Testis (tissue), 2 donors: ENCODE measurements at regions not wholly inside any gene's neighbourhood (a gene's known extent, or its start where the extent isn't known, plus 50 kb on each side); places are given as distances from the start of the nearest gene placed in this dataset.

Source experiments
- DNase-seq: peaks from one replicate; pipeline ENCODE4 v3.0.0-alpha.2; 2019
- H3K27ac ChIP-seq, 2 donors: fragments of 200-600 bp; sonication (generic); one replicate each; pipeline ENCODE4 v1.5.1; 2019
- H3K27me3 ChIP-seq: fragments of 200-600 bp; sonication (generic); one replicate; pipeline ENCODE4 v1.5.1; 2019
- H3K36me3 ChIP-seq: fragments of 200-600 bp; sonication (generic); one replicate; pipeline ENCODE4 v1.5.1; 2017; ENCODE audit warnings: low read depth; ENCODE audit errors: missing control alignments
- H3K4me1 ChIP-seq: fragments of 200-600 bp; sonication (generic); one replicate; pipeline ENCODE4 v1.5.1; 2019
- H3K4me3 ChIP-seq, 2 donors: fragments of 200-600 bp; sonication (generic); one replicate each; pipeline ENCODE4 v1.5.1; 2017 to 2019
- H3K9me3 ChIP-seq: fragments of 200-600 bp; sonication (generic); one replicate; pipeline ENCODE4 v1.5.1; 2017
- CTCF ChIP-seq, 3 experiments: fragments of 450-650 bp in 2 of 3; fragments of 200-600 bp in 1 of 3; sonication (generic) in 1 of 3; IDR thresholded peaks; one replicate each; pipeline ENCODE4 v1.5.1; 2016 to 2019; ENCODE audit warnings: antibody characterized with exemption in 3 of 3, mild to moderate bottlenecking in 2 of 3, moderate library complexity in 1 of 3
- POLR2A ChIP-seq: fragments of 450-650 bp; IDR thresholded peaks from one replicate; pipeline ENCODE4 v1.6.1; 2017; ENCODE audit warnings: antibody characterized with exemption, mild to moderate bottlenecking, moderate library complexity
- WGBS, 2 donors: methylation state at CpG; one replicate each; pipeline ENCODE4 v1.1.5; 2018; 5-methylcytosine and 5-hydroxymethylcytosine counted together
- intact Hi-C: fragments of 100-400 bp; cut with DNase I; formaldehyde crosslinking; loops from one replicate; pipeline ENCODE4 v1.15.1; 2023; ENCODE audit warnings: low total_unique reads

DNA sequence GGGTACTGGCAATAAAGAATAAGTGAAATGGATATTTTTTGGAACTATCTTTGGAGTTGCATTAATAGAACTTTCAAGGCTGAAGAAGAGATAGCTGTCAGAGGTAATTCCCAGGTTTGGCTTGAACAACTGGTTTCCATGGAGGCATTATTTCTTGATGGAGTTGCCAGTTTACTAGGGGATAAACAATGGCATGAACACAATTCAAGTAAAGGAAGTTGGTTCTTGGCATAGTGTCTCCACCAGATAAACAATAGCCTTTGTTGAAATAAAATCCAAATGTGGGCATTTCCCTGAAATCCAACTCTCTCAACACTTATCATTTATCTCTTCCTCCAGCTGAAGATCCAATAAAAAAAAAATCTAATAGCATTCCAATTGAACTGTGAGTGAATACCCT, 454.9 kb downstream of the C6orf118 start:
- TF ChIP-seq POLR2A (no peak), CTCF (IDR thresholded peaks at IDR 0.05) (no peak)
- Histone ChIP-seq H3K4me3 (no peak overlapping the region), H3K36me3 (no peaks in the 10 kb centered on the region), H3K27me3 (no peaks in the 10 kb centered on the region), H3K27ac (no peak overlapping the region), H3K9me3 (no peaks in the 10 kb centered on the region), H3K4me1 (no peaks in the 10 kb centered on the region)
- intact Hi-C loops: no loop called here
- DNase-seq: no peak

DNA sequence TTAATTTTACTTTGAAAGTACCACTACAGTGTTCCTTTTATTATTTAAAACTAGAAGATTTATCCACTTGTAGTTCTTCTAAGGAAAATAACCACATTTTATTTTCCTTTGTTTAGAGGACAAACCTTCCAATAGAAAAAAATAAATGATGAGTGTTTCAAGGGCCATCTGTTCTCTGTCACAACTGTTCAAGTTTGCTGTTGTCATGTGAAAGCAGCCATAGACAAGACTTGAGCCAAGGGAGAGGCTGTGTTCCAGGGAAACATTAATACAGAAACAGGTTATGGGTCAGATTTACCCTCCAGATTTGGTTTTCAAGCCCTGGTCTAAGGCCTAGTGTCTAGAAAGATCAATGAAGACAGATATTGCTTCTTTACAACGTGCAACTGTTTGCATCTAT, 463.6 kb downstream of the C6orf118 start:
- Histone ChIP-seq H3K4me3 (no peak overlapping the region), H3K9me3 (no peaks in the 10 kb centered on the region), H3K36me3 (no peaks in the 10 kb centered on the region), H3K4me1 (no peaks in the 10 kb centered on the region), H3K27me3 (no peaks in the 10 kb centered on the region), H3K27ac (no peak overlapping the region)
- intact Hi-C loops: no loop called here
- no peak for DNase-seq
- 77 to 86% methylated on average over 1 of the region's 1 CpG for WGBS, 2 donors
- TF ChIP-seq POLR2A (no peak), CTCF (IDR thresholded peaks at IDR 0.05) (no peak)

- Histone ChIP-seq H3K27ac (no peak overlapping the region), H3K36me3 (no peaks in the 10 kb centered on the region), H3K4me3 (no peak overlapping the region), H3K27me3 (no peaks in the 10 kb centered on the region), H3K4me1 (no peaks in the 10 kb centered on the region), H3K9me3 (no peaks in the 10 kb centered on the region)
- TF ChIP-seq CTCF (IDR thresholded peaks at IDR 0.05) (no peak), POLR2A (no peak)
- intact Hi-C loops: no loop called here
- DNase-seq: no peak
- 95 to 100% methylated on average over 1 of the region's 1 CpG for WGBS, 2 donors
Observed at GRCh38 chr6:164842085-164842484, 467.3 kb downstream of the C6orf118 start.

GRCh38 chr6:164838068-164838615, 471.3 kb downstream of the C6orf118 start:
- H3K4me3 ChIP-seq: no peak overlapping the region
- intact Hi-C loops: no loop called here
- WGBS, 2 donors: 48 to 75% methylated on average over 1 of the region's 1 CpG

More at GRCh38 chr6:164838068-164838615, 471.3 kb downstream of the C6orf118 start:
- Histone ChIP-seq H3K4me1 (no peaks in the 10 kb centered on the region), H3K27me3 (no peaks in the 10 kb centered on the region), H3K36me3 (no peaks in the 10 kb centered on the region), H3K27ac (no peak overlapping the region), H3K9me3 (no peaks in the 10 kb centered on the region)
- TF ChIP-seq POLR2A (no peak), CTCF (IDR thresholded peaks at IDR 0.05) (no peak)
- DNase-seq: no peak
